Ectodermal cell (in vitro differentiated cells): ENCODE measurements at regions not wholly inside any gene's neighbourhood (a gene's known extent, or its start where the extent isn't known, plus 50 kb on each side); places are given as distances from the start of the nearest gene placed in this dataset.
"Not testable (repeated sequence)": the region's sequence is repeated elsewhere in the genome, so short reads cannot be mapped to it uniquely, and the experiment has no call there.

Experiments
- H3K27ac ChIP-seq: 2 replicates; pipeline ENCODE4 v1.7.0; 2013; ENCODE audit warnings: mild to moderate bottlenecking, low read depth, low read length; ENCODE audit not compliant: insufficient read depth, poor library complexity, severe bottlenecking
- H3K27me3 ChIP-seq: 2 replicates; pipeline ENCODE4 v1.7.0; 2013; ENCODE audit warnings: mild to moderate bottlenecking, low read length; ENCODE audit not compliant: insufficient read depth, control insufficient read depth, poor library complexity, severe bottlenecking
- H3K36me3 ChIP-seq: one replicate; pipeline ENCODE4 v1.7.0; 2013; ENCODE audit warnings: low read length; ENCODE audit not compliant: control insufficient read depth, insufficient read depth
- H3K4me1 ChIP-seq: one replicate; pipeline ENCODE4 v1.7.0; 2013; ENCODE audit warnings: low read length; ENCODE audit not compliant: control insufficient read depth, insufficient read depth
- H3K4me3 ChIP-seq: 2 replicates; pipeline ENCODE4 v1.7.0; 2013; ENCODE audit warnings: low read depth, low read length, control low read depth; ENCODE audit not compliant: insufficient read depth
- H3K9me3 ChIP-seq: 2 replicates; pipeline ENCODE4 v1.7.0; 2013; ENCODE audit warnings: mild to moderate bottlenecking, low read length, moderate library complexity; ENCODE audit not compliant: control insufficient read depth
- WGBS, 2 experiments: methylation state at CpG; one replicate each; pipeline ENCODE4 v1.1.7; 2013; ENCODE audit warnings: missing lambda C conversion rate in 2 of 2; 5-methylcytosine and 5-hydroxymethylcytosine counted together

GRCh38 chr4:26052663-26053541 is 138.9 kb downstream of the SMIM20 start:
- WGBS, 2 experiments = 88 to 92% methylated on average over 9 of the region's 9 CpGs
- H3K4me1 ChIP-seq = no peaks in the 10 kb centered on the region

GRCh38 chr4:26053761-26054160 is 139.7 kb downstream of the SMIM20 start:
- H3K9me3 ChIP-seq = no peaks in the 10 kb centered on the region
- no peaks in the 10 kb centered on the region for H3K36me3 ChIP-seq
- H3K4me3 ChIP-seq = no peak overlapping the region
- H3K4me1 ChIP-seq = no peaks in the 10 kb centered on the region
- H3K27me3 ChIP-seq = no peaks in the 10 kb centered on the region
- no peak overlapping the region for H3K27ac ChIP-seq
- WGBS, 2 experiments = 88 to 90% methylated on average over 4 of the region's 4 CpGs

More at GRCh38 chr4:26052663-26053541, 138.9 kb downstream of the SMIM20 start:
- H3K27me3 ChIP-seq = no peaks in the 10 kb centered on the region
- H3K36me3 ChIP-seq = no peaks in the 10 kb centered on the region
- H3K4me3 ChIP-seq = no peak overlapping the region
- H3K27ac ChIP-seq = no peak overlapping the region
- no peaks in the 10 kb centered on the region for H3K9me3 ChIP-seq

- Histone ChIP-seq H3K9me3 (no peaks in the 10 kb centered on the region), H3K4me1 (no peaks in the 10 kb centered on the region), H3K4me3 (no peak overlapping the region), H3K27ac (no peak overlapping the region), H3K36me3 (no peaks in the 10 kb centered on the region), H3K27me3 (no peaks in the 10 kb centered on the region)
- WGBS, 2 experiments = 93 to 97% methylated on average over 5 of the region's 5 CpGs
Measured at GRCh38 chr4:26055855-26056254, 141.8 kb downstream of the SMIM20 start.

GRCh38 chr4:26056406-26056805 is 142.4 kb downstream of the SMIM20 start:
- Histone ChIP-seq H3K9me3 (no peaks in the 10 kb centered on the region), H3K36me3 (no peaks in the 10 kb centered on the region), H3K27ac (no peak overlapping the region), H3K4me1 (no peaks in the 10 kb centered on the region), H3K27me3 (no peaks in the 10 kb centered on the region), H3K4me3 (no peak overlapping the region)
- WGBS, 2 experiments = 94 to 95% methylated on average over 7 of the region's 7 CpGs

GRCh38 chr4:26057839-26058238 is 143.8 kb downstream of the SMIM20 start:
- 94 to 97% methylated on average over 3 of the region's 3 CpGs for WGBS, 2 experiments

GRCh38 chr4:26058537-26058936 is 144.5 kb downstream of the SMIM20 start:
- H3K27me3 ChIP-seq = no peaks in the 10 kb centered on the region
- H3K36me3 ChIP-seq = no peaks in the 10 kb centered on the region
- 94% methylated on average over 7 of the region's 7 CpGs for WGBS, 2 experiments
- no peaks in the 10 kb centered on the region for H3K4me1 ChIP-seq
- no peak overlapping the region for H3K4me3 ChIP-seq
- H3K9me3 ChIP-seq = no peaks in the 10 kb centered on the region
- H3K27ac ChIP-seq = no peak overlapping the region

More at GRCh38 chr4:26057839-26058238, 143.8 kb downstream of the SMIM20 start:
- not testable (repeated sequence) for H3K27ac ChIP-seq, H3K4me1 ChIP-seq, H3K27me3 ChIP-seq, H3K36me3 ChIP-seq, H3K9me3 ChIP-seq, H3K4me3 ChIP-seq

GRCh38 chr4:26059391-26060154 is 145.6 kb downstream of the SMIM20 start:
- no peaks in the 10 kb centered on the region for H3K4me1 ChIP-seq
- no peak overlapping the region for H3K27ac ChIP-seq
- H3K36me3 ChIP-seq = no peaks in the 10 kb centered on the region
- H3K9me3 ChIP-seq = no peaks in the 10 kb centered on the region
- no peaks in the 10 kb centered on the region for H3K27me3 ChIP-seq
- no peak overlapping the region for H3K4me3 ChIP-seq
- 94 to 97% methylated on average over 5 of the region's 5 CpGs for WGBS, 2 experiments

- no peak overlapping the region for H3K4me3 ChIP-seq
- no peaks in the 10 kb centered on the region for H3K27me3 ChIP-seq
- H3K4me1 ChIP-seq = no peaks in the 10 kb centered on the region
- H3K36me3 ChIP-seq = no peaks in the 10 kb centered on the region
- no peaks in the 10 kb centered on the region for H3K9me3 ChIP-seq
- no peak overlapping the region for H3K27ac ChIP-seq
- WGBS, 2 experiments = 89 to 93% methylated on average over 3 of the region's 3 CpGs
Measured at GRCh38 chr4:26060286-26060685, 146.3 kb downstream of the SMIM20 start.

GRCh38 chr4:26061248-26061986 is 147.4 kb downstream of the SMIM20 start:
- Histone ChIP-seq H3K9me3 (no peaks in the 10 kb centered on the region), H3K27ac (no peak overlapping the region), H3K36me3 (no peaks in the 10 kb centered on the region), H3K27me3 (no peaks in the 10 kb centered on the region), H3K4me3 (no peak overlapping the region), H3K4me1 (no peaks in the 10 kb centered on the region)
- WGBS, 2 experiments = 74 to 75% methylated on average over 7 of the region's 7 CpGs

GRCh38 chr4:26062215-26062614 is 148.2 kb downstream of the SMIM20 start:
- Histone ChIP-seq H3K27ac (no peak overlapping the region), H3K4me1 (no peaks in the 10 kb centered on the region), H3K4me3 (no peak overlapping the region), H3K9me3 (no peaks in the 10 kb centered on the region), H3K36me3 (no peaks in the 10 kb centered on the region), H3K27me3 (no peaks in the 10 kb centered on the region)
- WGBS, 2 experiments = 94 to 99% methylated on average over 2 of the region's 2 CpGs
